ENCODE measurements at regions not wholly inside any gene's neighbourhood (a gene's known extent, or its start where the extent isn't known, plus 50 kb on each side); places are given as distances from the start of the nearest gene placed in this dataset.

DNA sequence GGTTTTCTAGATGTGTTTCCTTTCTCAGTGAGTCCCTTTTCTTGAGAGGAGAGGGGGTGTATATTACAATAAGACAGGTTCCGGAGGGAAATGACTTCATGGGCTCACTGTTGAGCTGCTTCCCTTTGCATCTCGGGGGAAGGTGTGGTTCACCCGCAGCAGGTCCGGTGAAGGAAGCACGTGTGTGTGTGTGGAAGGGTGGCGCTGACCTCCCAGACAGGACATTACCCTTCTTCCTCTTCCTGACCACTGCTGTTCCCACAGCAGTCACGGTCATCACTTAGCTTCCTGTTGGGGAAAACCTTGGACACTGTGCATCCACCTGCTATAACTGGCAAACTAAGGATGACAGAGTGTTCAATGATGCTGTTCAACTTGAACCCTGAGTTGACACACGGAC lies 83.6 kb downstream of the PLEKHG1 start:
- H3K4me3 ChIP-seq (replicated peaks in 1 of 3): no peak overlapping the region
- 70 to 82% methylated on average over 8 of the region's 8 CpGs for WGBS, 2 donors

GRCh38 chr6:150684161-150684560 lies 84.5 kb downstream of the PLEKHG1 start:
- 91 to 95% methylated on average over 9 of the region's 9 CpGs for WGBS, 2 donors
- no peak overlapping the region for H3K4me3 ChIP-seq (replicated peaks in 1 of 3)
- no peaks in the 10 kb centered on the region for H3K27me3 ChIP-seq

More for the DNA sequence above, 83.6 kb downstream of the PLEKHG1 start:
- H3K4me1 ChIP-seq: peaks cover 30 to 41% of the 10 kb centered on the region in 2 donors
- peak overlapping the region in 2 of 3 donors; percentile 76 to 88 for H3K27ac ChIP-seq
- no peaks in the 10 kb centered on the region for H3K9me3 ChIP-seq
- no peak for TF ChIP-seq POLR2A (IDR thresholded peaks at IDR 0.05)
- no peak for TF ChIP-seq CTCF (IDR thresholded peaks at IDR 0.05)
- intact Hi-C loops (cut with DNase I): no loop called here
- no peak for DNase-seq
- H3K27me3 ChIP-seq: no peaks in the 10 kb centered on the region
- H3K36me3 ChIP-seq: no peaks in the 10 kb centered on the region

GRCh38 chr6:150684714-150685459 lies 85.2 kb downstream of the PLEKHG1 start:
- intact Hi-C loops (cut with DNase I): no loop called here
- TF ChIP-seq CTCF (IDR thresholded peaks at IDR 0.05): no peak
- TF ChIP-seq POLR2A (IDR thresholded peaks at IDR 0.05): no peak
- H3K4me1 ChIP-seq: peaks cover 30 to 44% of the 10 kb centered on the region in 2 donors
- H3K4me3 ChIP-seq (replicated peaks in 1 of 3): no peak overlapping the region
- no peaks in the 10 kb centered on the region for H3K36me3 ChIP-seq
- peak; percentile 53 to 59 for DNase-seq
- no peaks in the 10 kb centered on the region for H3K27me3 ChIP-seq
- 46 to 54% methylated on average over 13 of the region's 13 CpGs for WGBS, 2 donors
- peak overlapping the region; percentile 35 to 58 (median 54) for H3K27ac ChIP-seq
- no peaks in the 10 kb centered on the region for H3K9me3 ChIP-seq

More at GRCh38 chr6:150684161-150684560, 84.5 kb downstream of the PLEKHG1 start:
- DNase-seq: no peak
- no peak for TF ChIP-seq POLR2A (IDR thresholded peaks at IDR 0.05)
- TF ChIP-seq CTCF (IDR thresholded peaks at IDR 0.05): no peak
- intact Hi-C loops (cut with DNase I): no loop called here
- H3K36me3 ChIP-seq: no peaks in the 10 kb centered on the region
- no peaks in the 10 kb centered on the region for H3K9me3 ChIP-seq
- H3K4me1 ChIP-seq: peaks cover 30 to 43% of the 10 kb centered on the region in 2 donors
- peak overlapping the region; percentile 35 to 57 (median 54) for H3K27ac ChIP-seq

- Histone ChIP-seq H3K36me3 (no peaks in the 10 kb centered on the region), H3K27me3 (no peaks in the 10 kb centered on the region), H3K4me1 (peaks cover 37 to 54% of the 10 kb centered on the region in 2 donors), H3K9me3 (no peaks in the 10 kb centered on the region), H3K27ac (peak overlapping the region in 1 of 3 donors; percentile 58), H3K4me3 (replicated peaks in 1 of 3) (no peak overlapping the region)
- intact Hi-C loops (cut with DNase I): no loop called here
- WGBS, 2 donors: 80 to 89% methylated on average over 4 of the region's 4 CpGs
- TF ChIP-seq CTCF (IDR thresholded peaks at IDR 0.05): peak in 4 of 6 experiments; percentile 23 to 45 (median 38)
- no peak for TF ChIP-seq POLR2A (IDR thresholded peaks at IDR 0.05)
- peak in 1 of 2 donors; percentile 41 for DNase-seq
Observed at GRCh38 chr6:150685860-150686259, 86.2 kb downstream of the PLEKHG1 start.

DNA sequence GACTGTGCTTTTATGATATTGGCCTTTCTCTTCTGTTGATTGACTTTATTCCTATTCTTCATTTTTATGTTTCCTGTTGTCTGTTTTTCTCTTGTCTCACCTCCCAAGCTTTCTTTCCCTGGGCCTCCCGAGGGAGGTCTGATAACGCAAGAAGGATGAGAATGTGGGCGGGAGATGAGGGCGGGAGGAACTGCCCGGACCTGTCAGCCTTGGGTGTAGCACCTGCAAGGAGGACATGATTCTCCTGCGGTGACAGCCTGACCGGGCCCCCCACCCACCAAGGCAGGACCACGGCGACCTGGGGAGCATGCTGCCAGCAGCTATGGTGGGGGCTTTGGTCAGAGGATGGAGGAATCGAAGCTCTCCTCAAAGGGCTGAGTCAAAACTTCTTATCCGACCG lies 86.9 kb downstream of the PLEKHG1 start:
- WGBS, 2 donors: 92 to 93% methylated on average over 12 of the region's 12 CpGs
- DNase-seq: no peak
- Histone ChIP-seq H3K27ac (no peak overlapping the region), H3K27me3 (no peaks in the 10 kb centered on the region), H3K9me3 (no peaks in the 10 kb centered on the region), H3K4me3 (replicated peaks in 1 of 3) (no peak overlapping the region), H3K4me1 (peaks cover 31 to 50% of the 10 kb centered on the region in 2 donors), H3K36me3 (no peaks in the 10 kb centered on the region)
- TF ChIP-seq POLR2A (IDR thresholded peaks at IDR 0.05) (no peak), CTCF (IDR thresholded peaks at IDR 0.05) (no peak)
- intact Hi-C loops (cut with DNase I): no loop called here
